ENCODE measurements at regions not wholly inside any gene's neighbourhood (a gene's known extent, or its start where the extent isn't known, plus 50 kb on each side); places are given as distances from the start of the nearest gene placed in this dataset.

DNA sequence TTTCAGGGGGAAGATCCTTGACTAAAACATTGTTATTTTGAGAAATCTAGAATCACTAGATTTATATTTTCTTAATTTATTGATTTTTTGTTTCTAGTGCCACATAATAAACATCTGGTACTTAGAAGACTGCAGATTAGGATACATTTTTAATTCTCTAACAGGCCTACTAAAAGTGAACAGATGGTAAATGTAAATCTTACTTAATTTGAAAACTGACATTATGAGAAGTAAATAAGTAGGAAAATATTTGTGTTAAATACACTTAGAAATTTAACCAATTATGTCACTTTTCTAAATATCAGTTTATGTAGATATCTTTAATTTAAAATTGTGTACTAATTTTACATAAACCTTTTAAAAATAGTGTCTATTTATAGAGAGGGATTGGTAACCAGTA lies 2255.6 kb upstream of the PCDH20 start:
- Histone ChIP-seq H3K27ac (ENCODE audit: insufficient read depth, low read depth, low read length) (no peak overlapping the region), H2AFZ (ENCODE audit: low read depth, low read length) (no peak overlapping the region), H3K79me2 (ENCODE audit: control insufficient read depth, insufficient read depth, low read length) (no peaks in the 10 kb centered on the region), H3K36me3 (ENCODE audit: control insufficient read depth in 2 of 2, extremely low read depth in 1 of 2, insufficient read depth in 2 of 2, low read length in 2 of 2) (no peaks in the 10 kb centered on the region), H3K4me2 (ENCODE audit: insufficient read depth, low read length) (no peak overlapping the region), H3K27me3 (ENCODE audit: control insufficient read depth in 2 of 2, insufficient read depth in 2 of 2, low read length in 2 of 2) (no peaks in the 10 kb centered on the region), H3K9me3 (replicated peaks; ENCODE audit: control insufficient read depth, insufficient read depth, low read length) (no peaks in the 10 kb centered on the region), H3K4me1 (ENCODE audit: control insufficient read depth, extremely low read depth, insufficient read depth, low read length) (no peaks in the 10 kb centered on the region), H3K9me1 (replicated peaks; ENCODE audit: control insufficient read depth, extremely low read depth, insufficient read depth, low read length) (no peaks in the 10 kb centered on the region), H3K9ac (replicated peaks; ENCODE audit: extremely low read depth, insufficient read depth, low read length) (no peak overlapping the region), H4K20me1 (replicated peaks; ENCODE audit: control insufficient read depth, extremely low read depth, insufficient read depth, low read length) (no peaks in the 10 kb centered on the region), H3K4me3 (replicated peaks in 1 of 3; ENCODE audit: insufficient read depth in 1 of 3, low read depth in 1 of 3, low read length in 3 of 3) (no peak overlapping the region)
- intact Hi-C loops (cut with micrococcal nuclease) (no loop called here), dilution Hi-C loops (cut with MboI; ENCODE audit: extremely low pct_ligation_motif_present, low sequenced_read_pairs) (no loop called here)
- FAIRE-seq (no peak), DNase-seq (ENCODE audit: low read depth, low spot score) (no peak)
- BruUV-seq (replicated peaks), result no TSS peak
- ChIA-PET CTCF (no interaction called here), POLR2A (no interaction called here)
- TF ChIP-seq POLR2AphosphoS5 (IDR thresholded peaks at IDR 0.05; ENCODE audit: insufficient read depth, low read depth, low read length), result no peak
- TF ChIP-seq, protein P1, sequence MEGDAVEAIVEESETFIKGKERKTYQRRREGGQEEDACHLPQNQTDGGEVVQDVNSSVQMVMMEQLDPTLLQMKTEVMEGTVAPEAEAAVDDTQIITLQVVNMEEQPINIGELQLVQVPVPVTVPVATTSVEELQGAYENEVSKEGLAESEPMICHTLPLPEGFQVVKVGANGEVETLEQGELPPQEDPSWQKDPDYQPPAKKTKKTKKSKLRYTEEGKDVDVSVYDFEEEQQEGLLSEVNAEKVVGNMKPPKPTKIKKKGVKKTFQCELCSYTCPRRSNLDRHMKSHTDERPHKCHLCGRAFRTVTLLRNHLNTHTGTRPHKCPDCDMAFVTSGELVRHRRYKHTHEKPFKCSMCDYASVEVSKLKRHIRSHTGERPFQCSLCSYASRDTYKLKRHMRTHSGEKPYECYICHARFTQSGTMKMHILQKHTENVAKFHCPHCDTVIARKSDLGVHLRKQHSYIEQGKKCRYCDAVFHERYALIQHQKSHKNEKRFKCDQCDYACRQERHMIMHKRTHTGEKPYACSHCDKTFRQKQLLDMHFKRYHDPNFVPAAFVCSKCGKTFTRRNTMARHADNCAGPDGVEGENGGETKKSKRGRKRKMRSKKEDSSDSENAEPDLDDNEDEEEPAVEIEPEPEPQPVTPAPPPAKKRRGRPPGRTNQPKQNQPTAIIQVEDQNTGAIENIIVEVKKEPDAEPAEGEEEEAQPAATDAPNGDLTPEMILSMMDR (IDR thresholded peaks at IDR 0.05; ENCODE audit: extremely low read depth in 1 of 2, insufficient read depth in 1 of 2, low read depth in 1 of 2, low read length in 2 of 2), result no peak
- no peak for TF ChIP-seq MYC (IDR thresholded peaks at IDR 0.05; ENCODE audit: low read depth, low read length)
- TF ChIP-seq EZH2 (IDR thresholded peaks at IDR 0.05; ENCODE audit: borderline replicate concordance, low read depth, low read length, severe bottlenecking), result no peak
- no peak for TF ChIP-seq POLR2A (IDR thresholded peaks at IDR 0.05; ENCODE audit: low read depth, low read length)
- TF ChIP-seq, protein P2, sequence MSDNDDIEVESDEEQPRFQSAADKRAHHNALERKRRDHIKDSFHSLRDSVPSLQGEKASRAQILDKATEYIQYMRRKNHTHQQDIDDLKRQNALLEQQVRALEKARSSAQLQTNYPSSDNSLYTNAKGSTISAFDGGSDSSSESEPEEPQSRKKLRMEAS (IDR thresholded peaks at IDR 0.05; ENCODE audit: insufficient read depth, insufficient read length), result no peak
- TF ChIP-seq GATA2 (IDR thresholded peaks at IDR 0.05; ENCODE audit: insufficient read depth, insufficient read length, low read depth, low read length), result no peak
- no peak for TF ChIP-seq FOS (IDR thresholded peaks at IDR 0.05; ENCODE audit: borderline replicate concordance, insufficient read depth, low read length)
- no peak for TF ChIP-seq JUN (IDR thresholded peaks at IDR 0.05; ENCODE audit: borderline replicate concordance, insufficient read depth, insufficient read length, low read depth)

All from endothelial cell of umbilical vein (primary cell).